ENCODE measurements at regions not wholly inside any gene's neighbourhood (a gene's known extent, or its start where the extent isn't known, plus 50 kb on each side); places are given as distances from the start of the nearest gene placed in this dataset.

GRCh38 chr5:128885649-128886255 is 79.5 kb upstream of the SLC27A6 start:
- peaks cover 2% of the 10 kb centered on the region for H3K27me3 ChIP-seq (replicated peaks; ENCODE audit: control insufficient read depth, insufficient read depth, low read length)
- DNase-seq (ENCODE audit: low read depth): no peak
- no peak overlapping the region for H3K9ac ChIP-seq (ENCODE audit: low read length)
- no peak overlapping the region for H3K4me3 ChIP-seq (ENCODE audit: low read length)
- H3K9me3 ChIP-seq (ENCODE audit: control insufficient read depth, low read length): no peaks in the 10 kb centered on the region
- H3K36me3 ChIP-seq (ENCODE audit: control insufficient read depth, insufficient read depth, low read length, severe bottlenecking): no peaks in the 10 kb centered on the region
- no peaks in the 10 kb centered on the region for H3K4me1 ChIP-seq (ENCODE audit: control insufficient read depth, insufficient read depth, low read length)

- no peak for DNase-seq (ENCODE audit: low read depth)
- Histone ChIP-seq H3K4me3 (ENCODE audit: low read length) (no peak overlapping the region), H3K36me3 (ENCODE audit: control insufficient read depth, insufficient read depth, low read length, severe bottlenecking) (no peaks in the 10 kb centered on the region), H3K9me3 (ENCODE audit: control insufficient read depth, low read length) (no peaks in the 10 kb centered on the region), H3K9ac (ENCODE audit: low read length) (no peak overlapping the region), H3K4me1 (ENCODE audit: control insufficient read depth, insufficient read depth, low read length) (no peaks in the 10 kb centered on the region), H3K27me3 (replicated peaks; ENCODE audit: control insufficient read depth, insufficient read depth, low read length) (no peaks in the 10 kb centered on the region)
Measured at GRCh38 chr5:128895122-128895521, 70.2 kb upstream of the SLC27A6 start.

GRCh38 chr5:128896675-128897074 is 68.6 kb upstream of the SLC27A6 start:
- H3K9me3 ChIP-seq (ENCODE audit: control insufficient read depth, low read length): no peaks in the 10 kb centered on the region
- no peaks in the 10 kb centered on the region for H3K4me1 ChIP-seq (ENCODE audit: control insufficient read depth, insufficient read depth, low read length)
- no peak for DNase-seq (ENCODE audit: low read depth)

GRCh38 chr5:128903550-128903949 is 61.7 kb upstream of the SLC27A6 start:
- DNase-seq (ENCODE audit: low read depth): no peak
- Histone ChIP-seq H3K9ac (ENCODE audit: low read length) (no peak overlapping the region), H3K4me3 (ENCODE audit: low read length) (no peak overlapping the region), H3K9me3 (ENCODE audit: control insufficient read depth, low read length) (no peaks in the 10 kb centered on the region), H3K4me1 (ENCODE audit: control insufficient read depth, insufficient read depth, low read length) (peaks cover 9% of the 10 kb centered on the region), H3K27me3 (replicated peaks; ENCODE audit: control insufficient read depth, insufficient read depth, low read length) (no peaks in the 10 kb centered on the region), H3K36me3 (ENCODE audit: control insufficient read depth, insufficient read depth, low read length, severe bottlenecking) (no peaks in the 10 kb centered on the region)

More at GRCh38 chr5:128896675-128897074, 68.6 kb upstream of the SLC27A6 start:
- H3K36me3 ChIP-seq (ENCODE audit: control insufficient read depth, insufficient read depth, low read length, severe bottlenecking): no peaks in the 10 kb centered on the region
- H3K4me3 ChIP-seq (ENCODE audit: low read length): no peak overlapping the region
- H3K9ac ChIP-seq (ENCODE audit: low read length): no peak overlapping the region
- H3K27me3 ChIP-seq (replicated peaks; ENCODE audit: control insufficient read depth, insufficient read depth, low read length): no peaks in the 10 kb centered on the region

- H3K36me3 ChIP-seq (ENCODE audit: control insufficient read depth, insufficient read depth, low read length, severe bottlenecking): no peaks in the 10 kb centered on the region
- H3K9ac ChIP-seq (ENCODE audit: low read length): no peak overlapping the region
- peaks cover 9% of the 10 kb centered on the region for H3K4me1 ChIP-seq (ENCODE audit: control insufficient read depth, insufficient read depth, low read length)
- H3K9me3 ChIP-seq (ENCODE audit: control insufficient read depth, low read length): no peaks in the 10 kb centered on the region
- no peak overlapping the region for H3K4me3 ChIP-seq (ENCODE audit: low read length)
- DNase-seq (ENCODE audit: low read depth): peak; percentile 22
- no peaks in the 10 kb centered on the region for H3K27me3 ChIP-seq (replicated peaks; ENCODE audit: control insufficient read depth, insufficient read depth, low read length)
Measured at GRCh38 chr5:128904805-128905567, 60.3 kb upstream of the SLC27A6 start.

GRCh38 chr5:128905568-128906110 is 59.6 kb upstream of the SLC27A6 start:
- Histone ChIP-seq H3K4me3 (ENCODE audit: low read length) (no peak overlapping the region), H3K4me1 (ENCODE audit: control insufficient read depth, insufficient read depth, low read length) (peaks cover 9% of the 10 kb centered on the region), H3K9ac (ENCODE audit: low read length) (no peak overlapping the region), H3K27me3 (replicated peaks; ENCODE audit: control insufficient read depth, insufficient read depth, low read length) (no peaks in the 10 kb centered on the region), H3K9me3 (ENCODE audit: control insufficient read depth, low read length) (no peaks in the 10 kb centered on the region), H3K36me3 (ENCODE audit: control insufficient read depth, insufficient read depth, low read length, severe bottlenecking) (no peaks in the 10 kb centered on the region)
- DNase-seq (ENCODE audit: low read depth): peak; percentile 79

- Histone ChIP-seq H3K27me3 (replicated peaks; ENCODE audit: control insufficient read depth, insufficient read depth, low read length) (no peaks in the 10 kb centered on the region), H3K9ac (ENCODE audit: low read length) (no peak overlapping the region), H3K9me3 (ENCODE audit: control insufficient read depth, low read length) (no peaks in the 10 kb centered on the region), H3K4me1 (ENCODE audit: control insufficient read depth, insufficient read depth, low read length) (peaks cover 3% of the 10 kb centered on the region), H3K4me3 (ENCODE audit: low read length) (no peak overlapping the region), H3K36me3 (ENCODE audit: control insufficient read depth, insufficient read depth, low read length, severe bottlenecking) (no peaks in the 10 kb centered on the region)
- no peak for DNase-seq (ENCODE audit: low read depth)
Measured at GRCh38 chr5:128913551-128913950, 51.7 kb upstream of the SLC27A6 start.

All from adipocyte (in vitro differentiated cells).